ENCODE measurements at regions not wholly inside any gene's neighbourhood (a gene's known extent, or its start where the extent isn't known, plus 50 kb on each side); places are given as distances from the start of the nearest gene placed in this dataset.
A peak's percentile ranks its signal among the peaks of the same experiment; 100 is the strongest.
"Not testable (repeated sequence)": the region's sequence is repeated elsewhere in the genome, so short reads cannot be mapped to it uniquely, and the experiment has no call there.

DNA sequence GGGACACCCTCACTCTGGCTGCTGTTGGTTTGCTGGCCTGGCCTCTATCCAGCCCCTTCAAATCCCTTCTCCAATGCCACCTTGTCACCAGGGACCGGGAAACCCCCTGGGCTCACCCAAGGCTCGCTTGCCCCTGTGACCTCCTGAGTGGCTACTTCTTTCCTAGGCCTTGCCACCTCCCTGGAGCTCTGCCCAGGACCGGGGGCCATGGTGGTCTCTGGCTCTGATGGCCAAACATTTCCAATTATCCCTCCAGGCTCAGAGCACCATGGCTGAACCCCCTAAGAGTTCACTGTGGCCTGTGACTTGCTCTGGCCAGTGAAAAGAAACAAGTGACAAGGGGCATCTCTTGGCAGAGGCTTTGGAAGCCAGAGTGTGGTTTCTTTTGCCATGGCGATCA lies 237.6 kb downstream of the TFCP2L1 start:
- DNase-seq (ENCODE audit: low read depth, low spot score) = no peak

DNA sequence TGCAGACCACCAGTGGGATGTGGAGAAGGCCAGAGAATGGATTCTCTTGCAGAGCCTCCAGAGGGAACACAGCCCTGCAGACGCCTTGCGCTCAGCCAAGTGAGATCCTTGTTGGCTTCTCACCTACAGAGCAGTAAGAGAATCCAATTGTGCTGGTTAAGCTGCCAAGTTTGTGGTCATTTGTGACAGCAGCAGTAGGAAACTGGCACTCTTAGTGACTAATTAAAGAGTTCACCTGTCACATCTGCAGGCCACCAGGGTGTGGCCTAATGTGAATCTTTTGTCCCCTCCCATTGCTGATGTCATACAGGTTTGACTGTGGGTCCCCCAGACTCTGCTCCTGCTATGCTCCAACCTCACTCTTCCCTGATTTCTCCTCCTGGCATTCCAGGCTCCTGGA lies 235.9 kb downstream of the TFCP2L1 start:
- no peak for DNase-seq (ENCODE audit: low read depth, low spot score)

DNA sequence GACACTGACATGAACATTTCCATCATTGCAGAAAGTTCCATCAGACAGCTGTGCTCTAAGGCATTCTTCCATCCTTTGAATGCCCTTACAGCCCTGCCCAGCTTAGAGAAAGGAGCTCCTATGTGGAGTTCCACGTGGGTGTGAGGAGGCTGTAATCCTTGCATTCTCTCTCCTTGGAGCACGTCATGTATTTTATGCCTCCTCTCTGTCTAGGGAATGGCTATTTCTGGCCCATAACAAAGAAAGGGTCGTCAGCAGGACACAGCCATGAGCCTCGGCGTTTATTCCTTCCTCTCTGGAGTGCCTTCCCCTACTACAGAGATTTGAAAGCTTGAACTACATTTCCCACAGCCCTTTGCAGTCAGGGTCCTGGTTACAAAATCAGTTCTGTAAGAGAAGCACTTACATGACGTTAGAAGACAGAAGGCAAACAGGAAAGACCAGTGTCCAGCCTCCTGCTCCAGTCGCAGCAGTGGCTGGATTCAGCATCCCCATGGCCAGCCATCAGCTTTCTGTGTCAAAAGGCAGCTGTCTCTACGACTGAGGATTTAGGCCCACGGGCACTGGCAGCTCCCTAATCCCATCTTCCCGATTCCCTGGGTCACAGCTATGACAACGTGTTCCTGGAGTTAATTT lies 234.9 kb downstream of the TFCP2L1 start:
- no peak for DNase-seq (ENCODE audit: low read depth, low spot score)

DNA sequence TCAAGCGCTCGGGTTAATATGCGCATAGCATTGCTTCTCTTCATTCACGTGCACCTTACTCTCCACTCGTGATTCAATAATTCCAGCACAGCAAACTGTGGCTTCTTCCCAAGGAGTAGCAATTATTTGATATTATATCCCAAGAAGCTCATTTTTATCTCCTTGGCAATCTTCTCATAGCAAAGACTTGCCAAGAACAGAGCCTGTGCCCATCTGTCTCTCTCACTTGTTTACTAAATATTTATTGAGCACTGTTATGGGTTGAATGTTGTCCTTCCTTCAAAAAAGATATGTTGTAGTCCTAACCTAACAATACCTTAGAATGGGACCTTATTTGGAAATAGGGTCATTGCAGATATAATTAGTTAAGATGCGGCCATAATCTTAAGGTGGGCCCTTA lies 233.7 kb downstream of the TFCP2L1 start:
- no peak for DNase-seq (ENCODE audit: low read depth, low spot score)

DNA sequence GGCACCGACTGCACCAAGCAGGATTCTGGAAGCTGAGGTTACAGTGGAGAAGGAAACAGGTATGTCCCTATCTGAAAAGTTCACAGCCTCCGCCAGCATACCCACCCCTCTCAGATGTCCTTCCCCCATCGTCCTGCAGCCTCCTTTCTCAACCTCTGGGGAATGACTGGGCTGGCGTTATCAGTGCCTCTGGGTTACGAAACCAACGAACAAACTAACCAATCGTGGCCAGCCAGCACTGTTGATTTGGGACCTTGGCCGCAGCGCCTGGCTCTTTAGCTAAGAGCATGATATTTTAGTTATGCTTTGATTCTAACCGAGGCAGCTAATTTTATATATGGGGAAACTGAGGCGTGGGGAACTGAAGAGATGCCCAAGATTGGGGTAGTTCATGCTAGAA lies 233.0 kb downstream of the TFCP2L1 start:
- DNase-seq (ENCODE audit: low read depth, low spot score) = no peak

DNA sequence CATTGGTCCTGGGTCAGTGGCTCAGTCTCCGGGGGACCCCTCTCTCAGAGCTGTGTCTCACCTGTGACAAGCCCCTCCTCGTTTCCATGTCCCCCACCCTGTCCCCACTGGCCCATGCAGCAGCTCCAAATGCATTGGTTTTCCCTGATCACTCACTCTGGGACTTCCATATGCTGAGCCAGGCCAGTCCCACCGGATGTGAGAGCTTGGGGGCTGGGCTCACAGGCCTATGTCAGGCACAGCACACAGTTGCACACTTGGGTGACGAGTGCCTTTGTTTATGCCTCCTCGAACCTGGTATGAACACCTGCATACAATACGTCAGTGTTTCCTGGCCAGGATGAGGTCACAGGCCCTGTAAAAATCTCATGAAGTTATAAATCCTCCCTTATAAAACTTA lies 232.5 kb downstream of the TFCP2L1 start:
- DNase-seq (ENCODE audit: low read depth, low spot score) = no peak

DNA sequence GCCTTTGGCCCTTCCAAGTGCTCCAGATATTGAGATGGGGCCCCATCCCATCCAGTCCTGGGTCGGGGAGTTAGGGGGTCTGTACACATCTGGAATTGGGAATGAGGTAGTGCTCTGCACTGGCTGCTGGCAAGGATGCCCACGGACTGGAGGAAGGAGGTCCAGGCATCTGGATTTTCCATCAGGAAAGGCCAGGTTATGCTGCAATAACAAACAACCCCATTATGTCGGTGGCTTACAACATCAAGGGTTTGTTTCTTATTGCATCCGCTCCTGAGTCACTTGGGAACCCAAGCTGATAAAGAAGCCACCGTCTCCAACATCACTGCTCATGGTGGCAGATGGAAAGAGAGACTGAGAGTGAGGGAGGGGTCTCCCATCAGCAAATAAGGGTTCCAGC lies 229.9 kb downstream of the TFCP2L1 start:
- no peak for DNase-seq (ENCODE audit: low read depth, low spot score)

DNA sequence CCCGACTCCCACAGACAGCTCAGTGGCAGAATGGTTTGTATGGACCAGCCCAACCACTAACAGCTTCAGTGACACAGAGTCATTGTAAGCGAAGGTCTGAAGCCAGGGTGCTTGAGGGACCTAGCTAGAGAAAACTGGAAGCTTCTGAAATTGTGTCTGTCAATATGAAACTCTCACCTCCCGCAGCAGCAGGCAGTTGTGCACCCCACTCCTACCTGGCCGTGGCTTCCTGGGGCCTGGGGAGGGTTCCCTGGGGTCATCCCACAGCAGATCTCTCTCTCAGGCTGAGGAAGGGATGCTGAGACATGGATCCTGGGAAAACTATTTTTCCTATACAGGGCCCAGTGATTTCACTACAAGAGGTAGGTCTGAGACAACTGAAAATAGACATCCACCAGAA lies 229.5 kb downstream of the TFCP2L1 start:
- no peak for DNase-seq (ENCODE audit: low read depth, low spot score)

DNA sequence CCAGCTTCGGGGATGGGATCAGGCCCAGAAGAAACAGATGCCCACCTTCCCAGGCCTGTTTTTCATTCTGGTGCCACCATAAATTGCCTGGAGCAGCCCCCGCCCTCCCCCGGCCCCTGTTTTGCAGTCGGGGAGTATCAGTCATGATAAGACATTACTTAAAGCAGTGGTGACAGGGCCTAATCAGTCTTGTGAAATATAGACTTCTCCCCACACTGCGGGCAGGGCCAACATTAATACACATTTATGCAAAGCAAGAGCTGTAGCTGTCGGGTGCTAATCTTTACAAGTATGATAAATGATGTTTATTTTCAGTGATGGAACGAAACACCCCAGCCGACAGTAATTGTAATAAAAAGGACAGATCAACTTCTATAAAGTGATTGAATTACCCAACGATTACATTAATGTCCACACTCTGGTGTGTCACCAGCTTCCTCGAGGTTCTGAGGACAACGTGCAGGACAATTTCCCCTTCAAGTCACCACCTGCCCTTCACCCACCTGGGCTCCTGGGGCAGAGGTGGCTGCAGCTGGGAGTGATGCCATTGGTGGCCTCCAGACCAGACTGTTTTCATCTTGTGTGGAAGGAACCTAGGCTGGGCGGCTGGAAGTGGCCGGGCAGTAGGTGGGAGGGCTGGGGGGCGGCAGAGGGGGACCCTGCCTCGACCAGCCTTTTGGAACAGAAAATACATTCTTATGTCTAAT lies 226.0 kb downstream of the TFCP2L1 start:
- no peak for DNase-seq (ENCODE audit: low read depth, low spot score)

DNA sequence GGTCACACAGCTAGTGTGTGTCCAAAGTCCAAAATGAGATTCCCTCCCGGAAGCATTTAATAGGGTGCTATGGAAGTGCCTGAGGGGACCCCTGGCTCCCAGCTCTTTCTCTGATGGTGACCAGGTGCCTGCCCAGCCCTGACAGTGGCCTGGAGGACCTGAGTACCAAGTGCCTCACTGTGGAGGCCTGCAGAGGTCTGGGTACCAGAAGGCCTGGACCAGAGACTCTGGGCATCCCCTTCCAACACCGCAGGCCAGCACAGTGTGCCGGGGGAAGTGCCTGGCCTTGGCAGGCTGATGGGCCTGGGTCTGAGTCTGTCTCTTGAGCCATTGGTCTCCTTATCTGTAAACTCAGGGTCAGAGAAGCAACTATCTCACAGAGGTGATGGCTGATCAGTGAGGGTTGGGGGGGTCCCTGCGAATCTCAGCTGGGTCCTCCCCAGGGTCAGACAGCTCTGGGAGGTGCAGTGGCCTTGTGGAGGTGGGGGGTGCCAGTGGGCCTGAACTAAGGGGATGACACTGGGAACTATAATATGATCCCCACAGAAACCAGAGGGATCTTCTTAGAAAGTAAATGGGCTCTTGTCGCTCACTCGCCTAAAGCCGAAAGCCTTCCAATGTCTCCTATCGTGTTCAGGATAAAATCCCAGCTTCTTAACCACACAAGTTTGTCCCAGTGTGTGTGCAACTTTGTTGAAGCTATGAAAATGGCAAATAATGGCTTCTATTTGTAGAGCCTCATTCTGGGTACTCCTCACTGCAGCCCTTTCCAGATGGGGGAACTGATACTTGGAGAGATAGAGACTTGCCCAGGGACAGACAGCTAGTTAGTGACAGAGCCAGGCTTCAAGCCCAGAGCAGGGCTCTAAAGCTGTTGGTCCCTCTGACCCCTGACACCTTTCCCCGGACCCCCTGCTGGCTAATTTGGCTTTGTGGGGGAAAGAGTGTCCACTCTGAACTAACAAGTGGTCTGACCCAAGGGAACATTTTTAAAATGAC lies 225.1 kb downstream of the TFCP2L1 start:
- DNase-seq (ENCODE audit: low read depth, low spot score) = no peak

DNA sequence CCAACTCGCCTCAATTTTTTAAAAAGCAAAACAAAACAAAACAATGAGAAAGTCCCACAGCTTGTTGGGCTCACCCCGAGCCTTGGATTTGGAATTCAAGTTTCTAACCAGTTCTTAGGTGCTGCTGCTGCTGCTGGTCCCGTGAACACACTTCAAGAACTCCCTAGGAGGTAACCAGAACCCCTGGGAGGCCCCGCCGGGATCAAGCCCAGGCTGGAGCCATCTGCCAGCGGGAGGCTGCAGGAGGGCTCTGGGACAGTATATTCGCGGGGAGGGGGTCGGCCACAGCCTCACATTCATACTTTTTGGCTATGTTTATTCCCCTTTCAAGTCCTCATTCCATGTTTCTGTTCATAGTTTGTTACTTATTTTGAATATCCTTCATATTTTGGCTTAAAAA lies 223.4 kb downstream of the TFCP2L1 start:
- no peak for DNase-seq (ENCODE audit: low read depth, low spot score)

DNA sequence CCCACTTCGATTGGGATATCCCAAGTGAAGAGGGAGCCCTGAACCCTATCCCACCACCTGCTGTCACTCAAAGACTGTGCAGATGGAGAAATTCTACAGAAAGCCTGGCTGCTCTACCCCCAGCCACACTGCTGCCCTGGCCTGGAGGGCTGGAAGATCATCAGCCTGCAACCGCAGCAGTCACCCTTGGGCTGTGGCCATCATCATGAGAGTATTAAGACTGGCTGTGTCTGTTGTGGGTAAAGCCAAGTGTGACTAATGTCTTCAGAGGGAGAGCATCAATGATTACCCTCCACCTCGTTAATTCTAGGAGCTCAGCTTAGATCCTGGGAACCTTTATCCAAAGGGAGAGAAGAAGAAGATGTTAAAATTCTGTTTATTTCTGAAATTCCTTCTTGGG lies 221.5 kb downstream of the TFCP2L1 start:
- no peak for DNase-seq (ENCODE audit: low read depth, low spot score)

DNA sequence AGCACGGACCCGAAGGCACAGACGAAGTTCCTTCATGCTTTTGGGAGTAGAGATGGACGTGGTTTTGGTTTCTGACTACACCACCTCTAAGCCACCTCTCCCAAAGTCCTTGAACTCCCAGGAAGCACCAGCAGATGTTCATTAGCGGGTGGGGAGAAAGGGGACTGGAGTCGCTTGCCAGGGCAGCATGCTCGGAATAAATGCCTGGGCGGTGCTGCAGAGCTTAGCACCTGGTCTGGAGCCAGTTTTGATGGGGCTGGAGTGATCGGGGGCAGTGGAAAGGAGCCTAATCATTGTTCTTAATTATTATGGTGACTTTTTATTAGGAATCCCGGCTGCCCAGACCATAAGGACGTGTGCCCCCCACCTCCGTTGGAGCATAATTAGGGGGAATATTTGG lies 220.8 kb downstream of the TFCP2L1 start:
- no peak for DNase-seq (ENCODE audit: low read depth, low spot score)

DNA sequence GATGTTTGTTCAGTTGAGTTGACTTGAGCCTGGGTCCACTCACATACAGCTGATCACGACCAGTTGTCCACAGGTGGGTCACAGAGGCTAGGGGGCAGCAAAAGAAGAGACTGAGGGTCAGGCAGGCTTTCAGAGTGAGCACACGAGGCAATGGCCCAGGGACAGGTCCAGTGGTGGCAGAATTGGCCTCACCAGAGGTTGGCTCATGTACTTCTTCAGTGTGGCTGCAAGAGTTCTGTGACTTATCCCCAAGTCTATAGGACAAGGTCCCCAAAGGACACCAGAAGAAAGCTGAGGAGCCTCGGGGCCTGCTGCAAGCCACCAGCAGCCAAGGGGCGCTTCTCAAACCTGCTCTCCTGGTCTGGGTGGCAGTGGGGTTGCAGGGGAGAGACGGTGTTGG lies 219.8 kb downstream of the TFCP2L1 start:
- DNase-seq (ENCODE audit: low read depth, low spot score) = no peak

DNA sequence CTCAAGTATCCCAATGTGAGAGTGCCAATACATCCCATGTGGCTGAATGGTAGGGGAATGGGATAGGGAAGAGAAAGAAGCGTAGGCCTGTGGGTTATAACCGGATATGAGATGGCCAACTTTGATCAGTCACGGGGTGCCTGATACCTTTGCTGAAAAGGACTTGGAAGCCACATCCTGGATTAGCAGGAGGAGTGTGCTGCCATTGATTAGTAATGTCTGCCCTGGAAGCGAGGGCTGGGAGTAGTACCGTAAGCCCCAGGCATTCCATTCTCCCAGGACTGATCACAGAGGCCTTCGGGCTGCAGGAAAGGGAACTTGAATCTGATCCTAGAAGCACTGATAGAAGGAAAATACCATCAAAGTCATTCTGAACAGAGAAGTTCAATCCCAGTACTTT lies 218.5 kb downstream of the TFCP2L1 start:
- DNase-seq (ENCODE audit: low read depth, low spot score) = peak; percentile 62

DNA sequence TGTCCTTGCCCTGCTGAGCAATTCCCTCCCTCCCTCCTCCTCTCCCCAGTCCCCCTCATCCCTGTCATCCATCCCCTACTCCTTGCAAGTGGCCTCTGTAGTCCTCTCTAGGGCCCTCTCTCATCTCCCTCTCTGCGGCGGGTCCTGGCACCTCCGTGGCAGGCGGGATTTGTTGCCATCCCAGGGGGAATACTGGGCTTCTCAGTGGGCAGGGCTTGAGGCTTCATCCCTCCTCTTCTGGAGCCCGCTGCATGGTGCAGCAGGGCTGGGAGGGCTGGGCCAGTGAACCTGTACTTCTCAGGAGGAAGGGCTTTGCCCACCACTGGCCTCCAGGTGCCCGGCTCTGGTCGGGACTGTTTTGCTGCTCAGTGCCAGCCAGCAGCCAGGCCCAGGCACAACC lies 216.2 kb downstream of the TFCP2L1 start:
- no peak for DNase-seq (ENCODE audit: low read depth, low spot score)

DNA sequence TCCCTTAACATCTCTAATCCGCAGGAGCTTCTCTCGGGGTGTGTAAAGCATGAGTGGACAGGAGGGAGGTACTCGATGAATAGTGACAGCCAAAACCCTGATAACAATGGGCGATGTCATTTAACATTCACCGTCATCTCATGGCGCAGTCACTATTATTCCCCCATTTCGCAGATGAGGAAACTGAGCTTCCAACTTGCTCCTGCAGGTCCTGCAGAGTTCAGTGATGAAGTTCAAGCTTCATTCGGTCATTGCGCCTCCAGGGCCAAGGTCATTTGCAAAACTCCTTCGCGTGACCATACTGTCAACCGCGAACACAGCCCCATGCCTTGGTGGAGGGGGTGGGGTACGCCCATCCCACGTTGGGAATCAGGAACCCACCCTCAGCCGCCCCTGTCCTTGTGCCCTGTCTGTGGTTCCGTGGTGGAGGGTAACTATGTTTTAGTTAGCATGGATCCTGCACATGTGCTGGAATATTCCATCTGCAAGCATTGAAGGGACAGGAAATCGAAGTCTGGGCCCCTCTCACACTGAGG lies 215.5 kb downstream of the TFCP2L1 start:
- DNase-seq (ENCODE audit: low read depth, low spot score) = no peak

DNA sequence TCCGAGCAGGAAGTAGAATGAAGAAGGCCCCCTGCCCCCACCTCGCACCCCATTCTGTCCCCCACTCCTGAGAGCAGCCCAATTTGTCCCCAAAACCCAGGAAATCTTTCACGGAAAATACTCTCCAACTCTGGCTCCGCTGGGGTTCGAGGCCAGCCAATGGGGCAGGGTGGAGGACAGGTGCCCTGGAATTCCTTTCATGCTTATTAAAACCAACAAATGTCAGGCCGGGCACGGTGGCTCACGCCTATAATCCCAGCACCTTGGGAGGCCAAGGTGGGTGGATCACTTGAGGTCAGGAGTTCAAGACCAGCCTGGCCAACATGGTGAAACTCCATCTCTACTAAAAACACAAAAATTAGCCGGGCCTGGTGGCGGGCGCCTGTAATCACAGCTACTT lies 214.9 kb downstream of the TFCP2L1 start:
- DNase-seq (ENCODE audit: low read depth, low spot score) = not testable (repeated sequence)

DNA sequence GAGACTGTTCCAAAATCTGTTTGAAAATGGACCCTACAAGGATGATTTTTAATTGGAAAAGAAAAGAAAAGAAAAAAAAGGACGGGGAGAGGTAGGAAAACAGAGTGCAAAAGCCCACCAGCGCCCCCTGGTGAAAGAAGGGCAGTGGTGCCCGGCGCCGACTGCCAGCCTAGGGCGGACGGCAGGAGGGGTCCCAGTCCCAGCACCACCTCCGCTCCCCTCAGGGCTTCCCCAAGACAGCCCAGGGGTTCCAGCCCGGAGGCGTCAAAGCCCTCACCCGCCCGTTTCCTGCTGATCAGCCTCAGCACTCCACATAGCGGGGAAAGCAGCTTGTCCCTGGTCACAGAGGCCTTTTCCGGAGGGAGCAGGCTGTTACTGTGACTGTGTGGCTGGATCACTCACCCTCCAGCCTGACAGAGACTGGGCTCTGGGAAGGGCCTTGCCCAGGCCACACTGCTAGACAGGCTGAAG lies 213.9 kb downstream of the TFCP2L1 start:
- DNase-seq (ENCODE audit: low read depth, low spot score) = peak; percentile 91

DNA sequence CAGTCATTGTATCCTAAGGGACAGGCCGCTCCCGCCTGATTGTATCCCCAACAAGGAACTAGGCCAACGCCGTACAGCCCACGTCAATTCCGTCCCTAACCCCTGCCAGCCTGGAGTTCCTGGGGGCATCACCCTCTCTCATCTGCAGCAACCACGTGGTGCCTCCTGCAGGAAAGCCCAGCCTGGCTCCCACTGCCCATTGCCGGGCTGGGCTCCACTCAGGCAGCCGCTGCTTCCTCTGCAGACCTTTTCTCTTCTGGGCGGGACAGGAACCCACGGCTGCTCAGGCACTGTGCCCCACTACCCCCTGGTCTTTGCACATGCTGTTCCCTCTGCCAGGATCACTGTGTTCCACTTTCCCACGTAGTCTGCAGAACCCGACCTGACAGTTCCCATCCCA lies 212.2 kb downstream of the TFCP2L1 start:
- no peak for DNase-seq (ENCODE audit: low read depth, low spot score)

DNA sequence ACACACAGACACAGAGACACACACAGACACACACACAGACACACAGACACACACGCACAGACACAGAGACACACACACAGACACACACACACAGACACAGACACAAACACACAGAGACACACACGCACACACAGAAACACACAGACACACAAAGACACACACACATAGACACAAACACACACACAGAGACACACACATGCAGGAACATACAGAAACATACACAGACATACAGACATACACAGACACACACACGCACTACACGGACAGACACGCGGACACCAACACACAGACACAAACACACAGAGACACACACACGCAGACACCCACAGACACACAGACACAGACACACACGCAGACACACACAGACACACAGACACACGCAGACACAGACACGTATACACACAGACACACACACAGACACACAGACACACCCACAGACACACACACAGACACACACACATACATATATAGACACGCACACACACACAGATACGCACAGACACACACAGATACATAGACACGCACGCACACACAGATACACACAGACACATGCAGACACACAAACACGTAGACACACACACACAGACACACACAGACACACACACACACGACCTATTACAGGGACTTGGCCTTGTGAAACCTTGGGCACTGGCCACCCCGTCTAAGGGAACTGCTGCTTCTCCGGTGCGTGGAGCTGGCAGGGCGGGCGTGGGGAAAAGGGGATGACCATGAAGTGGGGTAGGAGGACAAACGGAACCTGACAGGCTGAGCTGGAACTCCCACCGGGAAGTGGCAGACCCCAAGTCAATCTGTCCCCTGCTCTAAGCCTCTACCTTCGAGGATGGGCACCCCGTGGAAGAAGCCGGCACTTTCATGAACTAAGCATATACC lies 211.4 kb downstream of the TFCP2L1 start:
- no peak for DNase-seq (ENCODE audit: low read depth, low spot score)
